Activated CD4-positive, alpha-beta T cell treated with anti-CD3 and anti-CD28 coated beads for 48 hours (primary cell): ENCODE measurements at regions not wholly inside any gene's neighbourhood (a gene's known extent, or its start where the extent isn't known, plus 50 kb on each side); places are given as distances from the start of the nearest gene placed in this dataset.
"Not testable (repeated sequence)": the region's sequence is repeated elsewhere in the genome, so short reads cannot be mapped to it uniquely, and the experiment has no call there.

Experiments
- DNase-seq: peaks from one replicate; pipeline ENCODE4 v3.0.0-alpha.2; 2020

- DNase-seq = no peak
These were observed 1014.4 kb upstream of the CITED2 start for GRCh38 chr6:140388815-140389214.

- DNase-seq = no peak
These were observed 1013.8 kb upstream of the CITED2 start for GRCh38 chr6:140388192-140388802.

GRCh38 chr6:140385679-140386078 lies 1011.2 kb upstream of the CITED2 start:
- DNase-seq = no peak

GRCh38 chr6:140382355-140382754 lies 1007.9 kb upstream of the CITED2 start:
- no peak for DNase-seq

DNA sequence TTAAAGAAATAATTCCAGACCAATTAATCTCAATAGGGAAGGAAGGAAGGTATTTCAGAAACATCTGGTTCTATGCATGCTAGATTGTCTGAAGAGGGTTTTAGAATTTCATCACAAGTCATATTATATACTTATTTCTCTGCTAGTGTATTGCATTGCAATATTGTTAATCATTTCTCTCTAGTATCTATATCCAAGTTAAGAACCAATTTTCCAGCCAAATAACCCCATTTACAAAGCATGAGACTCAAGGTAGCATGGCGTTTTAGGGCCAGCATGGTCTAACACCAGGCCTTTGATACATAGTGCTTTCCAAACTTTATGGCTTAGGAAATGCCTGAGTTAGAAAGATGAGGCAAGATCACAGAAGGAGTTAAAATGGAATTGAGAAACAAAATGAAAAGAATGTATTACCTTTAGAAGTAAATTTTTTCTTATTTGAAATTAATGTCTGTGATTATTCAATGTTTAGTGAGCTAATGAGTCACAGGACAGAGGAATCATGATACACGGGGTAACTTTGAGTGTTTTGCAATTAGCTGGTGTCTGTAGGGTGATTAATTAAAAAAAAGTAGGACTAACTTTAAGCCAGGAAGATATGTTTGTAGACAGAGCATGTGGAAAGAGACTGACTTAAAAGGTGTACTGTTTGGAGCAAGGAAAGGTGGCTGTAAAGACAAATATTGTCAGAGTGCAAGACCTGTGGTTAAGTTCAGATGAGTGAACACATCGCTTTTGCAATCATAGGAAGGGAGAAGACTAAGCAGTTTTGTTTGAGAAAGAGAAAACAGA lies 1006.2 kb upstream of the CITED2 start:
- no peak for DNase-seq

DNA sequence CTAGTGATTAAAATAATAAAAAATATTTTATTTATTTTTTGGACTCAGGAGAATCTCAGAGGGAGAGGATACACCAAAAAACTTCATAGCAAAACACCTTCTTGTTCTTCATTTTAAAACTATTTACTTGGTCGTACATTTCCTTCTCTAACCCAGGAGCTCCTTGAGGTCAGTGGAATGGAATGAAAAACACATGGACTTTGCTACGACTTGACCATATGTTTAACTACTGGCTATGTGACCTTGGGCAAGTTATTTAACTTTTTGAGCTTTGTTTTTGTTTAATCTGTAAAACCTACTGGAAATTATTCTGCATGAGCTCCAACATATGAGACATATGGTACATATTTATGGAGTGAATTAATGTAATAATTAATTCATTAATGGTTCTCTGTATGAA lies 1005.5 kb upstream of the CITED2 start:
- no peak for DNase-seq

- DNase-seq = no peak
These were observed 1001.8 kb upstream of the CITED2 start for GRCh38 chr6:140376209-140376608.

DNA sequence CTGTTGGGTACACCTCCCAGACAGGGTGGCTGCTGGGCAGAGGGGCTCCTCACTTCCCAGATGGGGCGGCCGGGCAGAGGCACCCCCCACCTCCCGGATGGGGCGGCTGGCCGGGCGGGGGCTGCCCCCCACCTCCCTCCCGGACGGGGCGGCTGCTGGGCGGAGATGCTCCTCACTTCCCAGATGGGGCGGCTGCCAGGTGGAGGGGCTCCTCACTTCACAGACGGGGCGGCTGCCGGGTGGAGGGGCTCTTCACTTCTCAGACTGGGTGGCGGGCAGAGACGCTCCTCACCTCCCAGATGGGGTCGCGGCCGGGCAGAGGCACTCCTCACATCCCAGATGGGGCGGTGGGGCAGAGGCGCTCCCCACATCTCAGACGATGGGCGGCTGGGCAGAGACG lies 999.3 kb upstream of the CITED2 start:
- not testable (repeated sequence) for DNase-seq

DNA sequence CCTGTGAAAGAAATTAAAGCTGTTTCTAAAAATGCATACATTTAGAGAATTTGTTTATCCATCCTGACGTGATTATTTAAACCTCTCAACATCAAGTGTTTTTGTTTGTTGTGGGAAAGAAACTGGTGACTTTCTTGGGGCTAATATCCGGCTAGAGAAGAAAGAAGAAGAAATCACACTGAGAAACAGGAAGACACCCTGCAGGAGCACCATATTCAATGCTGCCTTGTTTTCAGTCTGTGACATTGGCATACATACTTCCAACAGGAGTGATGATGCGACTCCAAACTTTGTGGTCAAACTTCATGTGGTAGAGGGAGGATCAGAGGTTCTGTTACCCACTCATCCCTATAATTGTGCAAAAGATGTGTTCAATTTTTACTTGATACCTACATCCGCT lies 997.6 kb upstream of the CITED2 start:
- no peak for DNase-seq

DNA sequence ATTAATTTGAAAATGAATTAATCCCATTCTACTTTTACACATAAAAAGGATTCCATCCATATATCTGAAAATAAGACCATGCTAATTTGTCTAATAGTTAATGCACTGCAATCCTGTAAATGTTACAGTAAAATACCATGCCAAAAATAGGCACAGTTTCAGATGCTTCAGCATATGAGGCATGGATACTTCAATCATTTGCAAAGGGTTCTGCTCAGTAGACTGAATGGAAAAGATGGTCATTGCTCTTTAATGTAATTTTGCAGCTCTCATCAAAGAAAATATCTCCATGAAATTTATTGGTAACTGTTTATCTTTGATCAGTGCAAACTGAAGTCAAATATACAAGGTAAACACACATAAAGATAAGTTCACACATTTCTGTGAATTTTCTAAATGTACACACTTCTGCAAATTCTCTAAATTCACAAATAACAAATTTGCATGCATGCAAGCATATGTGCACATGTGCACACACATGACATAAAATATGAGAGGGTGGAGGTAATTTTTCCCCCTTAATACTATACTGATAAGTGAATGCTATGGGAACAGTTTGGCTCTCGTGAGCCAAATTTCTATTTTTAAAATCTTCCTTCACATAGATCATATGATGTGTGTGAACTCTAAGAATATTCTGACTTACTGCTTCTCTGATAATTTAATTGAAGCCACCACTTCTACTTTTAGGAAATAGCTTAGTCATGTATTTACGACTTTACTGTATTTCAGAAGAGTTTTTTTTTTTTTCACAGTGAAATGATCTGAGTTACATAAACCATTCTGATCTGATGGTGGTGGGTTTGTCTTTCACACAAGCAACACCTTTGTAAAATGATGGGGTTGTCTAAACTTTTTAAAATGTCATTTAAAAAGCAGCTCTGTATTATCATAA lies 996.8 kb upstream of the CITED2 start:
- no peak for DNase-seq

- DNase-seq = no peak
These were observed 996.0 kb upstream of the CITED2 start for GRCh38 chr6:140370441-140370840.

DNA sequence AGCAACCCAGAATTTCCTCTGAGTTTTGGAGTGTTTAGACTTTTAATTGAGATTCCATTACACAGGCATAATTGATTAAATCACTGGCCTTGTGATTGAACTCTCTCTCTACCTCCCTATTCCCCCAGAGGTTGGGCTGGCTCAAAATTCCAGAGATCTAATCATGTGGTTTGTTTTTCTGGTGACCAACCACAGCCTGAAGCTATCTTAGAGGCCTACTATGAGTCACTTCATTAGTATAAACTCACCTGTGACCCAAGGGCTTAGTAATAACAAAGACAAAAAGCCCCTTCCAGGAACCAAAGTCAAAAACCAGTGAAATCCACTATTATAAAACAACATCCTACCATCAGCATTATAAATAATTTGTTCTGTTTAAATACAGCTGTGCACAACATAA lies 992.5 kb upstream of the CITED2 start:
- DNase-seq = no peak

DNA sequence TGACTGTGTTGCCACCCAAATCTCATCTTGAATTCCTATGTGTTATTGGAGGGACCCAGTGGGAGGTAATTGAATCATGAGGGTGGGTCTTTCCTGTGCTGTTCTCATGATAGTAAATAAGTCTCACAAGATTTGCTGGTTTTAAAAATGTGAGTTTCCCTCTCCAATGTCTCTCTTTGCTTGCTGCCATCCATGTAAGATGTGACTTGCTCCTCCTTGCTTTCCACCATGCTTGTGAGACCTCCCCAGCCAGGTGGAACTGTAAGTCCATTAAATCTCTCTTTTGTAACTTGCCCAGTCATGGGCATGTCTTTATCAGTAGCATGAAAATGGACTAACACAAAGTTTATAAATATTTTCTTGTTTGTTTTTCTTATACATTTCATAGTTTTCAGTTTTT lies 990.5 kb upstream of the CITED2 start:
- DNase-seq = no peak

- no peak for DNase-seq
These were observed 986.2 kb upstream of the CITED2 start for GRCh38 chr6:140360651-140361050.

- DNase-seq = no peak
These were observed 981.0 kb upstream of the CITED2 start for GRCh38 chr6:140355476-140355875.

GRCh38 chr6:140354296-140354695 lies 979.8 kb upstream of the CITED2 start:
- no peak for DNase-seq

GRCh38 chr6:140353536-140353935 lies 979.1 kb upstream of the CITED2 start:
- DNase-seq = no peak

DNA sequence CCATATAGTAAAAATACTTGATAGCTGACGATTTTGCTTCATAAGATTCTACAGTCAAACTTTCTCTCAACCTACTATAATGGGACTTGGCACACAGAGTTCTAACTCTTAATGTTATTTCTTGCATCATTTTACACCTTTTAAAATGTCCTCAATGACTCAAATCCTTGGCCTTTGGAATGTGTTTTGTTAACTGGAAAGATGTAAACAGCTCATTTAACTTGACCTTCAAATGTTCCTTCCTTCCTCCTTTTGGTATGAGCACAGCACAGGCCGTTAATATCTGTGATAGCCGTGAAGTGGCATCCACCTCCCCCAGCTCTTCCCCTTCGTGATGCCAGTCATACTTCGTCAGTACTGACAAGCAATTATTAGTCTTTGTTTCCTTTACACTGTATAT lies 972.0 kb upstream of the CITED2 start:
- no peak for DNase-seq

DNA sequence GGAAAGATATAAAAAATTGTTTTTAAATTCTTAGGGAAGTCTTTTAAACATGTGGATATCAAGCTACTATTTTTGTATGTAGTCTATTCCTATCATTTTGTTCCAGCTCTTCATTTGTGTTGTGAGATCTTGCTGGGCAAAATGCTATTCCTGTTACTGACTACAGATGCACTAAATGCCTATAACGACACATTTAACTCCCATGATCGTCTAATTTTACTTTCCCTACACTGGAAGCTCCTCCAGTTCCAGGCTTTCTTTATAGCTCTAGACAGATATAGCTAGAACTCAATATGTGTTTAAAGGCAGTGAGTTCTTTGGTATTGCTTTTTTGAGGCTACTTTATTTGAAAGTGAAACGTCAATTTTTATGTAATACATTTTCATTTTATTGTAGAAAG lies 971.5 kb upstream of the CITED2 start:
- DNase-seq = no peak

GRCh38 chr6:140344142-140344913 lies 969.9 kb upstream of the CITED2 start:
- no peak for DNase-seq

GRCh38 chr6:140343128-140343527 lies 968.7 kb upstream of the CITED2 start:
- DNase-seq = no peak

GRCh38 chr6:140341272-140341671 lies 966.8 kb upstream of the CITED2 start:
- no peak for DNase-seq

GRCh38 chr6:140340795-140341194 lies 966.3 kb upstream of the CITED2 start:
- no peak for DNase-seq
